HL-60 (cell line): ENCODE measurements at regions not wholly inside any gene's neighbourhood (a gene's known extent, or its start where the extent isn't known, plus 50 kb on each side); places are given as distances from the start of the nearest gene placed in this dataset.

Experiments used
- CTCF ChIP-seq: IDR thresholded peaks from one replicate; pipeline ENCODE4 v1.5.1; 2011; ENCODE audit warnings: low read length, control low read depth, inconsistent platforms; ENCODE audit not compliant: insufficient read depth
- REST ChIP-seq: IDR thresholded peaks from 2 replicates; pipeline ENCODE4 v1.6.1; 2012; ENCODE audit warnings: low read depth; ENCODE audit not compliant: insufficient replicate concordance

- TF ChIP-seq REST (no peak), CTCF (no peak)
Measured at GRCh38 chr18:40692871-40693270, 1262.2 kb upstream of the PIK3C3 start.
